Right atrium auricular region (tissue), 2 donors: ENCODE measurements at regions not wholly inside any gene's neighbourhood (a gene's known extent, or its start where the extent isn't known, plus 50 kb on each side); places are given as distances from the start of the nearest gene placed in this dataset.

ENCODE experiments used
- DNase-seq: peaks from one replicate; pipeline ENCODE4 v3.0.0-alpha.2; 2019; ENCODE audit warnings: low spot score
- H3K27ac ChIP-seq, 2 donors: fragments of 200-600 bp; sonication (generic); 1 replicate in 1 of 2; 2 replicates in 1 of 2; pipeline ENCODE4 v1.5.1; 2016 to 2019
- H3K27me3 ChIP-seq, 2 donors: fragments of 200-600 bp; sonication (generic); one replicate each; pipeline versions ENCODE4 v1.5.1 to v1.6.0; 2017 to 2019
- H3K36me3 ChIP-seq: fragments of 200-600 bp; sonication (generic); one replicate; pipeline ENCODE4 v1.5.1; 2016
- H3K4me1 ChIP-seq, 2 donors: fragments of 200-600 bp; sonication (generic); one replicate each; pipeline versions ENCODE4 v1.5.1 to v1.6.0; 2017 to 2019
- H3K4me3 ChIP-seq, 2 donors: fragments of 200-600 bp; sonication (generic); 1 replicate in 1 of 2; 2 replicates in 1 of 2; pipeline ENCODE4 v1.5.1; 2017 to 2019; ENCODE audit warnings: mild to moderate bottlenecking in 1 of 2, moderate library complexity in 1 of 2
- H3K9me3 ChIP-seq, 2 donors: fragments of 200-600 bp; sonication (generic); one replicate each; pipeline ENCODE4 v1.5.1; 2019
- CTCF ChIP-seq, 2 donors: fragments of 200-600 bp; sonication (generic); IDR thresholded peaks; one replicate each; pipeline ENCODE4 v1.5.1; 2019; ENCODE audit warnings: antibody characterized with exemption in 2 of 2

GRCh38 chr11:130554241-130555055 is 106.0 kb downstream of the ADAMTS15 start:
- H3K27me3 ChIP-seq: no peaks in the 10 kb centered on the region
- no peak overlapping the region for H3K27ac ChIP-seq
- H3K9me3 ChIP-seq: no peaks in the 10 kb centered on the region
- no peaks in the 10 kb centered on the region for H3K36me3 ChIP-seq
- peaks cover 0 to 26% of the 10 kb centered on the region in 2 donors for H3K4me1 ChIP-seq
- no peak for TF ChIP-seq CTCF (IDR thresholded peaks at IDR 0.05)
- H3K4me3 ChIP-seq: no peak overlapping the region
- no peak for DNase-seq

GRCh38 chr11:130555251-130555841 is 106.9 kb downstream of the ADAMTS15 start:
- Histone ChIP-seq H3K27me3 (no peaks in the 10 kb centered on the region), H3K36me3 (no peaks in the 10 kb centered on the region), H3K27ac (no peak overlapping the region), H3K4me3 (no peak overlapping the region), H3K9me3 (no peaks in the 10 kb centered on the region), H3K4me1 (peaks cover 0 to 18% of the 10 kb centered on the region in 2 donors)
- TF ChIP-seq CTCF (IDR thresholded peaks at IDR 0.05): no peak
- peak; percentile 73 for DNase-seq

- no peaks in the 10 kb centered on the region for H3K27me3 ChIP-seq
- no peak overlapping the region for H3K4me3 ChIP-seq
- no peak for TF ChIP-seq CTCF (IDR thresholded peaks at IDR 0.05)
- peaks cover 0 to 6% of the 10 kb centered on the region in 2 donors for H3K4me1 ChIP-seq
- H3K36me3 ChIP-seq: no peaks in the 10 kb centered on the region
- no peak for DNase-seq
- H3K27ac ChIP-seq: no peak overlapping the region
- no peaks in the 10 kb centered on the region for H3K9me3 ChIP-seq
These were observed 111.7 kb downstream of the ADAMTS15 start for GRCh38 chr11:130560000-130560780.

- TF ChIP-seq CTCF (IDR thresholded peaks at IDR 0.05): no peak
- H3K27me3 ChIP-seq: no peaks in the 10 kb centered on the region
- no peak overlapping the region for H3K4me3 ChIP-seq
- no peaks in the 10 kb centered on the region for H3K9me3 ChIP-seq
- no peak overlapping the region for H3K27ac ChIP-seq
- peaks cover 0 to under 1% of the 10 kb centered on the region in 2 donors for H3K4me1 ChIP-seq
- H3K36me3 ChIP-seq: no peaks in the 10 kb centered on the region
- no peak for DNase-seq
These were observed 112.3 kb downstream of the ADAMTS15 start for GRCh38 chr11:130560781-130561109.

GRCh38 chr11:130561441-130561881 is 113.0 kb downstream of the ADAMTS15 start:
- no peak for TF ChIP-seq CTCF (IDR thresholded peaks at IDR 0.05)

More at GRCh38 chr11:130561441-130561881, 113.0 kb downstream of the ADAMTS15 start:
- H3K36me3 ChIP-seq: no peaks in the 10 kb centered on the region
- no peak for DNase-seq
- H3K4me1 ChIP-seq: no peaks in the 10 kb centered on the region
- no peaks in the 10 kb centered on the region for H3K27me3 ChIP-seq
- H3K27ac ChIP-seq: no peak overlapping the region
- no peak overlapping the region for H3K4me3 ChIP-seq
- H3K9me3 ChIP-seq: no peaks in the 10 kb centered on the region
